HS-5 (cell line): ENCODE measurements at regions not wholly inside any gene's neighbourhood (a gene's known extent, or its start where the extent isn't known, plus 50 kb on each side); places are given as distances from the start of the nearest gene placed in this dataset.

Source experiments
- DNase-seq: peaks from one replicate; pipeline ENCODE4 v3.0.0-alpha.2; 2012; ENCODE audit warnings: low read depth

- no peak for DNase-seq
Observed at GRCh38 chr17:71334048-71334751, 786.6 kb upstream of the SOX9 start.

DNA sequence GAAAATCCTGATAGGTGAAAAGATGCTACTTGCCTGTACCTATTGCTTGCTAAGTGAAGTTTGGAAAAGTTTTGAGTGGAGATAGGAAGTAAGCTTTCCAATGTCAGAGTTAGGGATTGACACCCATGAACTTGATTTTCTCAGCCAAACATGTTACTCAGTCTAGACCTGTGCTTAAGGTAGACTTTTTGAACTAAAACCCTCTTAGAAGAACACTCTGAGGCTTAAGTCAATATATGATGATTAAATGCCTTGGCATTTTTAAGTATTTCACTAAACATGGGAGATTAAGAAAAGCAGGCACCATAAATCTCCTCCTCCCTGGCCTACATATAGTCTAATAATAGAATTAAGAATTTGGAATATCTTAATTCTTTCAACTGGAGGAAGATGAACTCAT is 785.6 kb upstream of the SOX9 start:
- no peak for DNase-seq

DNA sequence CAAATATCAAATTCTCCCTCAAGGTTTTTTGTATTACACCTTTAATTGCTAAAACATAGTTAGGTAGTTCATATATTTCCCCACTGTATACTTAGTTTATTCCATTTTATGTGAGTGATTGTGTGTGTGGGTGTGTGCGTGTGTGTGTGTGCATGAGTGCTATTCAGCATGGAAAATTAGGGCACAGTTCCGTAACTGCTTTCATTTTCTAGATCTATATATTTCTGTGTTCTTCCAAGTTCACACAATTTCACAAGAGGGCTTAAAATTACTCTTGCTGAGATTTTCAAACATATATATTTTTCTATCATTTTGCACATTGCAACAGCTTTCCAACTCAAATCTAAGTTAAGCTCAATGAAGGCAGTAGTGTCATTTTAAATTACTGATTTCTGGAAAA is 782.9 kb upstream of the SOX9 start:
- no peak for DNase-seq

DNA sequence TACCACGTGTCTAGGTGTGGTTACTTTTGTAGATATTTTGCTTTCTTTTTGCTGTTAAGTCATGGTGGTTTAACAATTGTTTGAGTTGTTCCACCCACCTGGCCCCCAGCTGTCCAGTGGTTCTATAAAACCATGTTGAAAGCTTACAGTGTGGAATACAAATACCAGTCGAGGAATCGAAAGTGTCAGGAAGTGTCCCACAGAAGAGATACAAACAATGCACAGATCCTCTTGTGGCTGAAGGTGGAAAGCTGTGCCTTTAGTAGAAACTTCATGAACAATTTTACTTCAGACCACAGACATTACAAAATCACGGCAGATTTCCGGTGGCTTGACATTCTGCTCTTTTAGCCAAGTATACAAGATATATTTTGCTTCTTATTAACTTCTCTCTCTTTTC is 782.4 kb upstream of the SOX9 start:
- DNase-seq: peak; percentile 10

DNA sequence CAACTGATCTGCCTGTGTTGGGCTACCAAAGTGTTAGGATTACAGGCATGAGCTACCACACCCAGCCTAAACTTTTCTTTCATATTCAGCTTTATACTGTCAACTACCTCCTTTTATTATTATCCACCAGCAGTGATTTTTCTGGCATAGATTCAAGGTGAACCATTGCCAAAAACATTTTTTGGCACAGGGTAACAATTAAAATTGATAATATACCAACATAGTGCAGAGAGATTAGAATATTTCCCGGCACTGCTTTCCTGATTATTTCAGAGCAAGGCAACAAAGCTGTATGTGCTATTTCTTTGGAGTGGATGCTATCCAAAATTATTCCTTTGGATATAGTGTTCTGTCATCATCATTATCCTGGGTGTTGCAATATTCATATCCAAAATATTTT is 781.6 kb upstream of the SOX9 start:
- no peak for DNase-seq

- DNase-seq: peak; percentile 4
Observed at GRCh38 chr17:71342737-71343136, 778.1 kb upstream of the SOX9 start.

DNA sequence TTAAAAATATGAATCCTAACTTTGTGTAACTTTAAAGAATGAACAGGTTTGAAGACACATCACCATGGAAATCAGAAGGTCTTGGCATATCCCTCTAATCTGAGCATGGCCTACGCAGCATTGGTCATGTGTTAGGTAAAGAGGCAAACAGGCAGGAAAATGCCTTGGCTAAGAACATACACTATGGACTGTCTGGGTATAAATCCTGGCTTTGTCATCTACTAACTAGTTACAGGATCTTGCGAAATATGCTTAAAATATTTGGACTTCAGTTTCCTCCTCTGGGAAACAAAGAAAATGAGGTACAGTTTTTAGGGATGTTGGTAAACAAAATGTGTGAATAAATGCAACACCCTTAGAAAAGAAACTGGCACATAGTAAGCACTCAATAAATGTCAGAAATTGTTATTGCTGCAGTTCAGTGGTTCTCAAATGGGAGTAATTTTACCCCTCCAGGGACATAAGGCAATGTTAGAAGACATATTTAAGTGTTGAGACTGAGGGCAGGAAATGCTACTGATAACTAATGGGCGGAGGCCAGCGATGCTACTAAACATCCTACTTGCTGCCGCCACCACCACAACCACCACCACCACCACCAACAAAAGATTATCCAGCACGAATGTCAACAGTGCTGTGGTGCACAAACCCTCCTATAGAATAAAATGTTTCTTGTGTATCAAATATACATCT is 770.8 kb upstream of the SOX9 start:
- DNase-seq: peak; percentile 1

- no peak for DNase-seq
Observed at GRCh38 chr17:71360301-71360700, 760.5 kb upstream of the SOX9 start.

GRCh38 chr17:71361656-71362450 is 759.0 kb upstream of the SOX9 start:
- DNase-seq: no peak

GRCh38 chr17:71363661-71364060 is 757.2 kb upstream of the SOX9 start:
- no peak for DNase-seq

GRCh38 chr17:71371809-71372208 is 749.0 kb upstream of the SOX9 start:
- DNase-seq: no peak

- no peak for DNase-seq
Observed at GRCh38 chr17:71375948-71376347, 744.9 kb upstream of the SOX9 start.

DNA sequence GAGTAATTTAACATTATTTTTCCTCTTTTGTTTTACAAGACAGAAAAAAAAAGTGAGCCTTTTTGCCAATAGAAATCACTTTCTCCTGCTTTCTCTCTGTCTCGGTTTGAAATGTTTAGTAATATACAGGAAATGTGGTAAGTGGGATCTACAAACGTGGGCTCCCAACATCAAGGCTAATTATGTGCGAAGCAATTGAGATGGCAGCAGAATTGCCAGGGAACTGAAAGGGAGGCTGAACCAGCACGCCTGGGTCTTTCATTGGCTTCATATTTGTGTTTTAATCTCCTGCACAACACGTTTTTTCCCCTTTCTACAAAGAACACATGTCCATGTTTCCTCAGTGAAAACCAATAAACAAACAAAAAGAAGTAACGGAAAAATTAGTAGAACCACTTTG is 743.9 kb upstream of the SOX9 start:
- no peak for DNase-seq

DNA sequence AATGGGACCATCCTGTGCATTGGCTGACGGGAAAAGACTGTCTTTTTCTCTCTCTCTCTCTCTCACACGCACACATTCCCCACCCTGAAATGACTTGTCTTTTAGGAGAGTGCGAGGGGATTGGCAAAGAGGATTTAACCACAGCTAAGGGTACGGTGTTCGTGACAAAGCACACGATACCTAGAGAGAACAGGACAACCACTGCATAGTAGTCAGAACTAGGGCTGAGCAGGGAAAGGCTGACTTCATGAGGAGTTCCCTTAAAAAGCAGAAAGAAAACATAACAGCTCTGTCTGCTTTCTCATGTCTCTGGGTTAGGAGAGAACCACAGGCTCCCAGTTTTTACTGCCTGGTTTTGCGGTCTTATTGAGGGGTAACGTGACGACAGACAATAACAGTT is 742.8 kb upstream of the SOX9 start:
- DNase-seq: no peak

GRCh38 chr17:71378741-71379140 is 742.1 kb upstream of the SOX9 start:
- DNase-seq: no peak

DNA sequence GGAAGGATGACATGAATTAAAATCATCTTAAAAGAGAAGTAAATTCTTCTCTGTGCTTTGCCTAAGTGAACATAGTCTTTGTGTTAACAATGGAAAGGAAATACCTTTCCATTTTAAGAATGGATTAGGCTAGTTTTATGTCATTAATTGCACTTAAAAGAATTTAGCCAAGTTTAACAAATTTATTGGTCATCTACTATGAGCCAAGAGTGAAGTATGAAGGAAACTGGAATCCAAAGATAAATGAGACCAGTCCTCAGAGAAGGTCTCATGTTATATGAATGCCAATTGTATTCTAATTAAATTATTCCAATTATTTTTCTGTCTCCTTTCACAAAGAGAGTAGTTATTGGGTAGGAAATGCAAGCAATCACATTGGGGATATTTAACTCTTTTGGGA is 741.3 kb upstream of the SOX9 start:
- DNase-seq: no peak

- no peak for DNase-seq
Observed at GRCh38 chr17:71380535-71380934, 740.3 kb upstream of the SOX9 start.

GRCh38 chr17:71380936-71381335 is 739.9 kb upstream of the SOX9 start:
- no peak for DNase-seq

DNA sequence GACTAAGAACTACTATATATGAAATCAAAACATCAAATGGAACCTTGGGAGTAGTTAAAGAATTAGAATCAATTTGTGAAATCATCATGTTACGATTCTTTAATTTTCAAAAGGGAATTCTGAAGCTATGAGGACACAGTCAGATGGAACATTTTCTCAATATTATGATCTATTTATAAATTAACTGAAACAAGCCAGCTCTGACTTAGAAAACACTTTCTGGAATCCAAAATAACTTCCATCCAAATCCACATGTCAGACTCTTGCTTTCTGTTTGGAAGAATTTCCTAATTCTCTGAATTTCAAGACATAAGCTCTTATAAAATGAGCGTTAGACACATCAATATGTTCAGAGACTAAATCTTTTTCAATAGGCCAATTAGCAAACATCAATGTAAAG is 737.7 kb upstream of the SOX9 start:
- DNase-seq: no peak

GRCh38 chr17:71387456-71387855 is 733.4 kb upstream of the SOX9 start:
- no peak for DNase-seq

DNA sequence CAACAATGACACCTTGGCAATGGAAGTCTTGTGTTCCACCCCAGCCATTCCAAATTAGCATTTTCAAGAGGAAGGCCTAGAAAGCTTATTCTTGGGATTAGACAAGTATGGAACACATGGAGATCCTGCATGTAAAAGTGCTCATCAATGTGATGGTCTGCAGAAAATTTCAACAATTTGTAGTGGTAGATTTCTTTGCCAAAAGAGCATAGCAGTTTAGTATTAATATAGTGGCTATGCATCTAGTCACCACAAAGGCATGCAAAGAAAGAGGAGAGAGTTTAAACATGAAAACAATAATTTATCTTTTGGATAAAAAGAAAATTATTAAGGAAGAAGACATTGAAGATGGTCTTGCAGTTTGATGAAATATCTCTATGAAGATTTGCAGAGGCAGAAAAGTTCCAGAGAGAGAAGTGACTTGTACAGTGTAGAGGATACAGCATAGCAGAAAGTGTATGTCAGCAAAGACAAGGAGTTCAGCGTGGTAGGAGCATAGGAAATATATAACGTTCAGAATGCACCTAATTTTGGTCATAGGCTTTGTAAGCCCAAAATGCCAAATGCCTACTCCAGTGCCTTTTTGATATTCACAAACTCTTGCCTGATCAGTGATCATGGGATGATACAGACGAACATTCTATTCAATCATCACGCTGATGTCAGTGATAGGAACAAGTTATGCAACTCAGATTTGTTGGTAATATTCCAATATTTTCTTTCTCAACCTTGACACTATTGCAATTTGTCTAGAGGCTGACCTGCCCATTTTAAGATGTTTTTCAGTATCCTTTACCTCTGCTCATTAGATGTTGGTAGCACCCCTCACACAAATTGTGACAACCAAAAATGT is 727.9 kb upstream of the SOX9 start:
- DNase-seq: no peak

DNA sequence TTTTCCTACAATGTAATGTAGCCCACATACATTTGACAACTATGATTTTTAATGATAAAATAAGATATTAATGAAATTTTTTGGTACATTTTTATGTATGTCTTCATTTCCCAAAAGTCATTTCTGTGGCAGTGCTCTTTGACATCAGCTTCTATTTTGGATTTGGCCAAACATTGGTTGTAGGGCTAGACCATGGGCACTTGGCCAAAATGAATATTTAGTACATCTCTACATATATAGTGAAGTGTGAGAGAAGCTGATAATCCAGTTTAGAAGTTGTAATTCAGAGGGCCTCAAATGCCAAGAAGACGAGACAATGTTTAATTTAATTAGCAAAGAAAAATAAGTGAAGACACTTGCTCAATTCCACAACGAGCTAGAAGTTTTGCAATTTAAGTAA is 724.9 kb upstream of the SOX9 start:
- DNase-seq: no peak
